CD4-positive, alpha-beta T cell treated with Interferon gamma for 1 hour (primary cell): ENCODE measurements at regions not wholly inside any gene's neighbourhood (a gene's known extent, or its start where the extent isn't known, plus 50 kb on each side); places are given as distances from the start of the nearest gene placed in this dataset.

Experiments
- DNase-seq: peaks from one replicate; pipeline ENCODE4 v3.0.0-alpha.2; 2020

- no peak for DNase-seq
Measured at GRCh38 chr12:128191380-128191779, 75.6 kb upstream of the TMEM132C start.

- no peak for DNase-seq
Measured at GRCh38 chr12:128204711-128205110, 62.3 kb upstream of the TMEM132C start.

DNA sequence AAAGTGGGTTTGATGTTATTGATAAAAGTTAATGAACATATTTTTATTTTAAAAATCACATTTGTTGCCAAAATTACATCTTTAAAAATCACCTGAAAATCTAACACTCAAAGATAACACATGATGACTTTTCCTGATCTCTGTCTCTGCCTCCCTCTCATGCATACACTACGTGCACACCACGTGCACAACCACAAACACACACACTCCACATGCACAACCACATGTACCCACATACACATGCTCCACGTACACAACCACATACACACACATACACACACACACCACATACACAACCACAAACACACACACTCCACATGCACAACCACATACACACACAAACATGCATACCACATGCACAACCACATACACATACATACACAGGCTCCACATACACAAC, 61.8 kb upstream of the TMEM132C start:
- no peak for DNase-seq

GRCh38 chr12:128205758-128206157, 61.2 kb upstream of the TMEM132C start:
- DNase-seq, result no peak
